OCI-LY7 (cell line): ENCODE measurements at regions not wholly inside any gene's neighbourhood (a gene's known extent, or its start where the extent isn't known, plus 50 kb on each side); places are given as distances from the start of the nearest gene placed in this dataset.

Experiments
- BruUV-seq: library from RNA; stranded (reverse); fragments of 400-500 nt; replicated peaks from 2 replicates; lab custom pipeline; 2021; lab: Mats Ljungman, UMichigan
- CTCF ChIA-PET: fragments of 300-600 bp; sonication (Branson Sonifier 250); formaldehyde crosslinking; loops from one replicate; lab custom pipeline; 2022; ENCODE audit warnings: antibody characterized with exemption; ENCODE audit not compliant: unreplicated experiment; lab: Charles Lee
- POLR2A ChIA-PET: fragments of 300-600 bp; sonication (Branson Sonifier 250); formaldehyde crosslinking; loops from one replicate; lab custom pipeline; 2022; ENCODE audit warnings: antibody characterized with exemption; lab: Charles Lee
- DNase-seq: peaks from one replicate; pipeline ENCODE4 v3.0.0-alpha.2; 2015; ENCODE audit warnings: low spot score
- H2AFZ ChIP-seq: fragments of 200-600 bp; sonication (generic), shearing (Covaris generic); 2 replicates; pipeline ENCODE4 v1.6.1; 2014; ENCODE audit warnings: mild to moderate bottlenecking, antibody characterized with exemption, low read length, moderate library complexity
- H3K27ac ChIP-seq: fragments of 200-600 bp; sonication (generic); 2 replicates; pipeline ENCODE4 v1.5.1; 2014; ENCODE audit warnings: mixed run types, low read depth, mild to moderate bottlenecking, moderate library complexity, low read length, inconsistent platforms; ENCODE audit not compliant: poor library complexity, severe bottlenecking
- H3K36me3 ChIP-seq: fragments of 200-600 bp; sonication (generic); 2 replicates; pipeline ENCODE4 v1.6.1; 2014; ENCODE audit warnings: mild to moderate bottlenecking, antibody characterized with exemption, low read length, moderate library complexity, mixed read lengths; ENCODE audit not compliant: insufficient read depth
- H3K4me1 ChIP-seq: fragments of 200-600 bp; sonication (generic); 2 replicates; pipeline ENCODE4 v1.5.1; 2014; ENCODE audit warnings: mild to moderate bottlenecking, low read length; ENCODE audit not compliant: insufficient read depth, poor library complexity, severe bottlenecking
- H3K4me2 ChIP-seq: fragments of 200-600 bp; sonication (generic); 2 replicates; pipeline ENCODE4 v1.6.1; 2014; ENCODE audit warnings: mild to moderate bottlenecking, low read length
- H3K4me3 ChIP-seq: fragments of 200-600 bp; sonication (generic); 2 replicates; pipeline ENCODE4 v1.5.1; 2014; ENCODE audit warnings: mild to moderate bottlenecking, low read depth, low read length; ENCODE audit not compliant: poor library complexity, severe bottlenecking
- H3K79me2 ChIP-seq: fragments of 200-600 bp; sonication (generic); 2 replicates; pipeline ENCODE4 v1.6.1; 2016; ENCODE audit warnings: low read depth, mild to moderate bottlenecking, low read length, moderate library complexity, mixed read lengths; ENCODE audit not compliant: insufficient read depth
- H3K9me2 ChIP-seq: fragments of 200-600 bp; sonication (generic); 2 replicates; pipeline ENCODE4 v1.6.1; 2016; ENCODE audit warnings: mild to moderate bottlenecking, low read length, mixed read lengths; ENCODE audit not compliant: insufficient read depth
- H3K9me3 ChIP-seq: fragments of 200-600 bp; sonication (generic); 2 replicates; pipeline ENCODE4 v1.6.1; 2014; ENCODE audit warnings: mild to moderate bottlenecking, mixed run types, low read length, mixed read lengths
- H4K20me1 ChIP-seq: fragments of 200-600 bp; sonication (generic); 2 replicates; pipeline ENCODE4 v1.6.1; 2014; ENCODE audit warnings: mild to moderate bottlenecking, antibody characterized with exemption, low read length, moderate library complexity, mixed read lengths; ENCODE audit not compliant: insufficient read depth
- EZH2phosphoT487 ChIP-seq: fragments of 200-600 bp; sonication (generic); IDR thresholded peaks from 2 replicates; pipeline ENCODE4 v1.6.1; 2018; ENCODE audit warnings: low read depth, borderline replicate concordance, mild to moderate bottlenecking, mixed run types, antibody characterized with exemption, low read length, moderate library complexity, mixed read lengths
- intact Hi-C: fragments of 100-400 bp; cut with micrococcal nuclease; formaldehyde crosslinking; loops from one replicate; pipeline ENCODE4 v1.10.0; 2022; ENCODE audit not compliant: unreplicated experiment
- TF ChIP-seq, protein P1 (sequence below): fragments of 200-600 bp; sonication (generic); conservative IDR thresholded peaks from 2 replicates; pipeline ENCODE4 v1.5.1; 2014; ENCODE audit warnings: mild to moderate bottlenecking, antibody characterized with exemption, low read length, moderate library complexity, mixed read lengths

DNA sequence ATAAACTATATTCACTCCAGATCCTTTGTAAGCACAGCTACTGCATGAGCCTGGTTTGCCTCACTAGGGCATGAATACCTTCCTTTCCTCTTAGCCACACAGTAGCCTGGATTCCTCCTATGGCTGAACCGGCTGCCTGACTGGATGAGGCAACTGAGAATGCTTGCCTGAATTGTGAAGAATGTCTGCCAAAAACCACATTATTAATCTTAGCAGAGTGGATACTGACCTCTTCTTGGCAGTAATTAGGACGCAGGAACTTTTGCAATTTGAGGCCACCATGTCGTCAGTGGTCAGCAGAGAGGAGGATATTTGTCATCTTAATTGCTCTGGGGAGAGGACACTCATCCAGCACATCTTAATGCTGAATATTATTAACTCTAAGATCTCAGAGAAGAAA, 651.8 kb upstream of the GOT2 start:
- no peak for DNase-seq
- no peak overlapping the region for H3K4me2 ChIP-seq
- intact Hi-C loops = no loop called here
- POLR2A ChIA-PET = no interaction called here
- no peaks in the 10 kb centered on the region for H3K4me1 ChIP-seq
- no peaks in the 10 kb centered on the region for H3K79me2 ChIP-seq
- BruUV-seq = no TSS peak
- no peak overlapping the region for H3K4me3 ChIP-seq
- H3K9me3 ChIP-seq = no peaks in the 10 kb centered on the region
- no peak overlapping the region for H3K27ac ChIP-seq
- no peaks in the 10 kb centered on the region for H4K20me1 ChIP-seq
- H2AFZ ChIP-seq = no peak overlapping the region
- H3K36me3 ChIP-seq = no peaks in the 10 kb centered on the region
- CTCF ChIA-PET = no interaction called here
- TF ChIP-seq, protein P1, sequence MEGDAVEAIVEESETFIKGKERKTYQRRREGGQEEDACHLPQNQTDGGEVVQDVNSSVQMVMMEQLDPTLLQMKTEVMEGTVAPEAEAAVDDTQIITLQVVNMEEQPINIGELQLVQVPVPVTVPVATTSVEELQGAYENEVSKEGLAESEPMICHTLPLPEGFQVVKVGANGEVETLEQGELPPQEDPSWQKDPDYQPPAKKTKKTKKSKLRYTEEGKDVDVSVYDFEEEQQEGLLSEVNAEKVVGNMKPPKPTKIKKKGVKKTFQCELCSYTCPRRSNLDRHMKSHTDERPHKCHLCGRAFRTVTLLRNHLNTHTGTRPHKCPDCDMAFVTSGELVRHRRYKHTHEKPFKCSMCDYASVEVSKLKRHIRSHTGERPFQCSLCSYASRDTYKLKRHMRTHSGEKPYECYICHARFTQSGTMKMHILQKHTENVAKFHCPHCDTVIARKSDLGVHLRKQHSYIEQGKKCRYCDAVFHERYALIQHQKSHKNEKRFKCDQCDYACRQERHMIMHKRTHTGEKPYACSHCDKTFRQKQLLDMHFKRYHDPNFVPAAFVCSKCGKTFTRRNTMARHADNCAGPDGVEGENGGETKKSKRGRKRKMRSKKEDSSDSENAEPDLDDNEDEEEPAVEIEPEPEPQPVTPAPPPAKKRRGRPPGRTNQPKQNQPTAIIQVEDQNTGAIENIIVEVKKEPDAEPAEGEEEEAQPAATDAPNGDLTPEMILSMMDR = no peak
- no peak for TF ChIP-seq EZH2phosphoT487
- H3K9me2 ChIP-seq = no peaks in the 10 kb centered on the region

DNA sequence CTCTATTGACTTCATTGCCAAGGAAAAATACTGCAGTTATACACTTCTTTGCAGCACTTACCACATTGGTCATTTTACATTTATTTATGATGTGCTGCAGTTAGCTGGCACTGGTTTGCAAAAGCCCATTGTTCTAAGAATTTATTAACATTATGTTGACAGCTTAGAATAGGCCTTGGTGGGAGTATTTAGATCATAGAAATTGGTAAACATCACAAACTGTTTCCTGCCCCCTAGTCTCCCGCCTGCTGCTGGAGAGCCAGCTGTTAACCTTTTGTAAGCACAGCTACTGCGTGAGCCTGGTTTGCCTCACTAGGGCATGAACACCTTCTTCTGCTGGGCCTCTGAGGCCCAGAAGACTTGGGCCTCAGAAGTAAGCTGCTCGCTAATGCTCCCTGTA, 651.4 kb upstream of the GOT2 start:
- Histone ChIP-seq H3K79me2 (no peaks in the 10 kb centered on the region), H3K9me2 (no peaks in the 10 kb centered on the region), H3K4me2 (no peak overlapping the region), H3K9me3 (no peaks in the 10 kb centered on the region), H3K27ac (no peak overlapping the region), H3K4me1 (no peaks in the 10 kb centered on the region), H3K36me3 (no peaks in the 10 kb centered on the region), H2AFZ (no peak overlapping the region), H3K4me3 (no peak overlapping the region), H4K20me1 (no peaks in the 10 kb centered on the region)
- intact Hi-C loops = no loop called here
- ChIA-PET CTCF (no interaction called here), POLR2A (no interaction called here)
- DNase-seq = no peak
- no TSS peak for BruUV-seq
- TF ChIP-seq, protein P1 = no peak
- TF ChIP-seq EZH2phosphoT487 = no peak

DNA sequence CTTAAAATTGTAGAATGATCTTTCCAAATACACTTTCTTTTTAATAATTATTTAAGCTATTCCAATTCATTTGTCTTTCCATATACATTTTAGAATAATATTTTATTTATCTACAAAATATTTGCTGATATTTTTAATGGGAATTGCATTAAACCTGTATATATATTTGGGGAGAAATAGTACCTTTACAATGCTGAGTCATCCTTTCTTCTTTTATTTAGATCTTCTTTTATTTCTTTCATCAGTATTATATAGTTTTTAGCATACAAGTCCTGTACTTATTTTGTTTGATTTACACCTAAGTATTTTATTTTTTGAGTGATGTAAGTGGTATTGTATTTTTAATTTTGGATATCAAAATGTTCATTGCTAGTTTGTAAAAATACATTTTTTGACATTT, 639.5 kb upstream of the GOT2 start:
- Histone ChIP-seq H3K9me3 (no peaks in the 10 kb centered on the region), H3K4me1 (no peaks in the 10 kb centered on the region), H3K79me2 (no peaks in the 10 kb centered on the region), H3K4me2 (no peak overlapping the region), H3K9me2 (no peaks in the 10 kb centered on the region), H3K27ac (no peak overlapping the region), H2AFZ (no peak overlapping the region), H3K36me3 (no peaks in the 10 kb centered on the region), H3K4me3 (no peak overlapping the region), H4K20me1 (no peaks in the 10 kb centered on the region)
- BruUV-seq = no TSS peak
- CTCF ChIA-PET = no interaction called here
- TF ChIP-seq, protein P1 = no peak
- TF ChIP-seq EZH2phosphoT487 = no peak
- intact Hi-C loops = no loop called here
- DNase-seq = no peak
- POLR2A ChIA-PET = interaction anchor here (0.6 to 1.1 kb wide), 2 partner anchors 18 to 568 kb away, joined by 3 read pairs; no protein-coding TSS in a partner anchor
